ENCODE measurements at regions not wholly inside any gene's neighbourhood (a gene's known extent, or its start where the extent isn't known, plus 50 kb on each side); places are given as distances from the start of the nearest gene placed in this dataset.

DNA sequence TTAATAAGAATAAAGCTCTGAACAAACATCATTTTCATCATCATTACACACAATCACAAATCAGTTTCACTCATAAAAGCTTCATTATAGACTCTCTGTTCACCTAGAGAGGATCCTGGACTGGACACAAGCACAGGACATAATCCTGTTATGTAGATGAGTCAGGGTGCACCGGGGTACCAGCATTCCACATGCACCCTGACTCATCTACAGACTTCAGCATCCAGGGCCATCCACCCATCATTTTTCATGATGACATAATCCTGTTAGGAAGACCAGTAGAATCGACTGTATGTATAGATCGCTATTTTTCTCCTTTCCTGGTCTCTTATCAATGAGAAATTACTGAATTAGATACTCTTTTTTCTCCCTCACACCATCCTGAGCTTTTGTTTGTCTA lies 73.7 kb upstream of the PIK3C3 start:
- Histone ChIP-seq H3K9me3 (no peaks in the 10 kb centered on the region), H3K27me3 (no peaks in the 10 kb centered on the region), H3K4me1 (no peaks in the 10 kb centered on the region), H3K27ac (no peak overlapping the region), H3K4me3 (no peak overlapping the region), H3K36me3 (no peaks in the 10 kb centered on the region)
- intact Hi-C loops (cut with DNase I), result no loop called here
- TF ChIP-seq, protein P1, sequence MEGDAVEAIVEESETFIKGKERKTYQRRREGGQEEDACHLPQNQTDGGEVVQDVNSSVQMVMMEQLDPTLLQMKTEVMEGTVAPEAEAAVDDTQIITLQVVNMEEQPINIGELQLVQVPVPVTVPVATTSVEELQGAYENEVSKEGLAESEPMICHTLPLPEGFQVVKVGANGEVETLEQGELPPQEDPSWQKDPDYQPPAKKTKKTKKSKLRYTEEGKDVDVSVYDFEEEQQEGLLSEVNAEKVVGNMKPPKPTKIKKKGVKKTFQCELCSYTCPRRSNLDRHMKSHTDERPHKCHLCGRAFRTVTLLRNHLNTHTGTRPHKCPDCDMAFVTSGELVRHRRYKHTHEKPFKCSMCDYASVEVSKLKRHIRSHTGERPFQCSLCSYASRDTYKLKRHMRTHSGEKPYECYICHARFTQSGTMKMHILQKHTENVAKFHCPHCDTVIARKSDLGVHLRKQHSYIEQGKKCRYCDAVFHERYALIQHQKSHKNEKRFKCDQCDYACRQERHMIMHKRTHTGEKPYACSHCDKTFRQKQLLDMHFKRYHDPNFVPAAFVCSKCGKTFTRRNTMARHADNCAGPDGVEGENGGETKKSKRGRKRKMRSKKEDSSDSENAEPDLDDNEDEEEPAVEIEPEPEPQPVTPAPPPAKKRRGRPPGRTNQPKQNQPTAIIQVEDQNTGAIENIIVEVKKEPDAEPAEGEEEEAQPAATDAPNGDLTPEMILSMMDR (IDR thresholded peaks at IDR 0.05), result no peak
- TF ChIP-seq POLR2A (IDR thresholded peaks at IDR 0.05), result no peak
- ATAC-seq (no peak), DNase-seq (no peak)
- 68 to 81% (median 74%) methylated on average over 3 of the region's 3 CpGs for WGBS, 4 donors

DNA sequence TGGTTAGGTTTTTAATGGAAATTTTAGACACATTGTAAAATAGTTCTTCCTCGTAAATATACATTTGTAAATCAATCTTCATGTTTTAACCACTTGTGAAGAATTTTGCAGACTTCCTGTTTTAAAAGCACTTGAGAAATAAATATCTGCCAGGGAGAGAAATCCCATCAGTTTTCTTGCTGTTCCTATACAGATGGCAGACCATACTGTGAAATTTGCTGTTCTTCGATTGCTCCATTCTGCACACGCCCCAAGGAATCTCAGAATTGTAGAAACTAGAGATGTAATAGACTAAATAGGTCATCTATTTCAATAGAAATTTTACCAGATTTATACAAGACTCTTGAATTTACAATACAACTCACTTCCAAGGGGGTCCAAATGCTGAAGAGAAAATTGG lies 75.8 kb upstream of the PIK3C3 start:
- no peak for ATAC-seq
- no peak overlapping the region for H3K27ac ChIP-seq
- no peaks in the 10 kb centered on the region for H3K36me3 ChIP-seq
- H3K4me1 ChIP-seq, result no peaks in the 10 kb centered on the region
- no peaks in the 10 kb centered on the region for H3K27me3 ChIP-seq
- 86 to 91% (median 88%) methylated on average over 3 of the region's 3 CpGs for WGBS, 4 donors
- no peak overlapping the region for H3K4me3 ChIP-seq
- TF ChIP-seq, protein P1 (IDR thresholded peaks at IDR 0.05), result no peak
- TF ChIP-seq POLR2A (IDR thresholded peaks at IDR 0.05), result no peak
- no peak for DNase-seq
- intact Hi-C loops (cut with DNase I), result no loop called here
- H3K9me3 ChIP-seq, result no peaks in the 10 kb centered on the region

DNA sequence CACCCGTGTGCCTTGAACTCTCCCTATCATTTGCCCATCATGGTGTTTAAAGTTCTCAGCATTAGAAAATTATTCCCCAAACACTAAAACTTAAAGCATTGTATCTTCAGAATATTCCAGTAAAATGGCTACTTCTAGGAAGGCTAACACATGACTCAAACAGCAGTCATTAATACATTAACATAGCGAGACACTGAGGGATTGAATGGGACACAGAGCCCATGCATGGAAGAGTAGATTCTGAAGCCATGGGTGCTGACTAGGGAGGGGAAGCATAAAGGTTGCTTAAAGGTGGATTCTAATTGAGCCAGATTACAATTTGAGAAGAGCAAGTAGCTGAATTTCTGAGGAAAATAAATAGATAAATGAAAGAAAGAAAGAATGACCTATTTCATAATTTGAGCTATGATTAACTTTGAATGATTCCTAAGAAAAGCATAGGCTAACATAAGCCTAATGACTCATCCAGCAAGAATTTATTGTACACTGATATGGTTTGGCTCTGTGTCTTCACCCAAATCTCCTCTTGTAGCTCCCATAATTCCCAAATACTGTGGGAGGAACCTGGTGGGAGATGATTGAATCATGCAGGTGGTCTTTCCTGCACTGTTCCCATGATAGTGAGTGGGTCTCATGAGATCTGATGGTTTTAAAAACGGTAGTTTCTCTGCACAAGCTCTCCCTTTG lies 79.8 kb upstream of the PIK3C3 start:
- Histone ChIP-seq H3K4me1 (no peaks in the 10 kb centered on the region), H3K9me3 (no peaks in the 10 kb centered on the region), H3K36me3 (no peaks in the 10 kb centered on the region), H3K4me3 (no peak overlapping the region), H3K27ac (no peak overlapping the region), H3K27me3 (no peaks in the 10 kb centered on the region)
- no peak for TF ChIP-seq POLR2A (IDR thresholded peaks at IDR 0.05)
- TF ChIP-seq, protein P1 (IDR thresholded peaks at IDR 0.05), result no peak
- WGBS, 4 donors, result 66 to 86% (median 77%) methylated on average over 3 of the region's 3 CpGs
- no peak for DNase-seq
- ATAC-seq, result no peak
- intact Hi-C loops (cut with DNase I), result no loop called here

DNA sequence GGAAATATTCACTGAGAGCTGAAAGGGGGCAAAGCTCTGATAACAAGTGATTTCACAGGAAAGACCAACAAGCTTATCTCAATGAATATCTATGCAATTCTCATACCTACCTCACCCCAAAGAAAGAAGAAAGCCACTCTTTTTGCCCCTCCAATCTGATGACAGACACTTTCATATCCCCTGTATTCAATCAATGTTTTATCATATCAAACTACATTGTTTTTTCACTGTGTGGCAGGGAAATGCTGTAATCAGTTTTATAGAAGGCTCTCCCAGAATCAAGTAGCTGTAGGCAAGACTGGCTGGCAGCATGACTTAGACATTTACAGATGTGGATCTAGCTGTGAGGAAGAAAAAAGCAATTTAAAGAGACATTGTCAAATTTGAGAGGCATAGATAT lies 81.3 kb upstream of the PIK3C3 start:
- no peak for ATAC-seq
- no peak overlapping the region for H3K27ac ChIP-seq
- no peak overlapping the region for H3K4me3 ChIP-seq
- H3K36me3 ChIP-seq, result no peaks in the 10 kb centered on the region
- no peaks in the 10 kb centered on the region for H3K4me1 ChIP-seq
- no peaks in the 10 kb centered on the region for H3K9me3 ChIP-seq
- TF ChIP-seq POLR2A (IDR thresholded peaks at IDR 0.05), result no peak
- TF ChIP-seq, protein P1 (IDR thresholded peaks at IDR 0.05), result no peak
- intact Hi-C loops (cut with DNase I), result no loop called here
- H3K27me3 ChIP-seq, result no peaks in the 10 kb centered on the region
- DNase-seq, result no peak
